ENCODE measurements at regions not wholly inside any gene's neighbourhood (a gene's known extent, or its start where the extent isn't known, plus 50 kb on each side); places are given as distances from the start of the nearest gene placed in this dataset.

GRCh38 chr1:234732671-234733390, 122.9 kb upstream of the IRF2BP2 start:
- H3K4me1 Mint-ChIP-seq (ENCODE audit: low read depth), result peaks cover 62% of the 10 kb centered on the region
- no peak for DNase-seq
- no peaks in the 10 kb centered on the region for H3K9me3 Mint-ChIP-seq
- H3K27me3 Mint-ChIP-seq, result no peaks in the 10 kb centered on the region
- no peak overlapping the region for H3K4me3 Mint-ChIP-seq
- H3K27ac Mint-ChIP-seq, result peak overlapping the region; percentile 27
- H3K36me3 Mint-ChIP-seq (ENCODE audit: low read depth), result no peaks in the 10 kb centered on the region

GRCh38 chr1:234732260-234732659, 122.3 kb upstream of the IRF2BP2 start:
- Mint-ChIP-seq H3K9me3 (no peaks in the 10 kb centered on the region), H3K27me3 (no peaks in the 10 kb centered on the region), H3K36me3 (ENCODE audit: low read depth) (no peaks in the 10 kb centered on the region), H3K4me3 (peak overlapping the region; percentile 58), H3K4me1 (ENCODE audit: low read depth) (peaks cover 66% of the 10 kb centered on the region), H3K27ac (peak overlapping the region; percentile 95)
- DNase-seq, result no peak

GRCh38 chr1:234731569-234732085, 121.6 kb upstream of the IRF2BP2 start:
- DNase-seq, result peak; percentile 55
- H3K4me1 Mint-ChIP-seq (ENCODE audit: low read depth), result peaks cover 71% of the 10 kb centered on the region
- peak overlapping the region; percentile 95 for H3K27ac Mint-ChIP-seq
- no peaks in the 10 kb centered on the region for H3K27me3 Mint-ChIP-seq
- peak overlapping the region; percentile 58 for H3K4me3 Mint-ChIP-seq
- no peaks in the 10 kb centered on the region for H3K36me3 Mint-ChIP-seq (ENCODE audit: low read depth)
- no peaks in the 10 kb centered on the region for H3K9me3 Mint-ChIP-seq

GRCh38 chr1:234730770-234731568, 121.0 kb upstream of the IRF2BP2 start:
- Mint-ChIP-seq H3K36me3 (ENCODE audit: low read depth) (no peaks in the 10 kb centered on the region), H3K27ac (peak overlapping the region; percentile 95), H3K4me1 (ENCODE audit: low read depth) (peaks cover 78% of the 10 kb centered on the region), H3K4me3 (peak overlapping the region; percentile 58), H3K27me3 (no peaks in the 10 kb centered on the region), H3K9me3 (no peaks in the 10 kb centered on the region)
- DNase-seq, result peak; percentile 60

- Mint-ChIP-seq H3K4me1 (ENCODE audit: low read depth) (peaks cover 83% of the 10 kb centered on the region), H3K27me3 (no peaks in the 10 kb centered on the region), H3K27ac (peak overlapping the region; percentile 95), H3K36me3 (ENCODE audit: low read depth) (no peaks in the 10 kb centered on the region), H3K9me3 (no peaks in the 10 kb centered on the region), H3K4me3 (peak overlapping the region; percentile 58)
- DNase-seq, result no peak
Observed at GRCh38 chr1:234730475-234730769, 120.4 kb upstream of the IRF2BP2 start.

- H3K4me3 Mint-ChIP-seq, result peak overlapping the region; percentile 24
- H3K27ac Mint-ChIP-seq, result peak overlapping the region; percentile 95
- no peak for DNase-seq
- H3K27me3 Mint-ChIP-seq, result no peaks in the 10 kb centered on the region
- peaks cover 84% of the 10 kb centered on the region for H3K4me1 Mint-ChIP-seq (ENCODE audit: low read depth)
- no peaks in the 10 kb centered on the region for H3K9me3 Mint-ChIP-seq
- H3K36me3 Mint-ChIP-seq (ENCODE audit: low read depth), result no peaks in the 10 kb centered on the region
Observed at GRCh38 chr1:234729561-234730474, 119.8 kb upstream of the IRF2BP2 start.

- H3K27ac Mint-ChIP-seq, result no peak overlapping the region
- H3K27me3 Mint-ChIP-seq, result no peaks in the 10 kb centered on the region
- no peaks in the 10 kb centered on the region for H3K36me3 Mint-ChIP-seq (ENCODE audit: low read depth)
- no peak overlapping the region for H3K4me3 Mint-ChIP-seq
- H3K9me3 Mint-ChIP-seq, result no peaks in the 10 kb centered on the region
- peaks cover 89% of the 10 kb centered on the region for H3K4me1 Mint-ChIP-seq (ENCODE audit: low read depth)
- DNase-seq, result no peak
Observed at GRCh38 chr1:234728740-234729139, 118.8 kb upstream of the IRF2BP2 start.

- no peaks in the 10 kb centered on the region for H3K36me3 Mint-ChIP-seq (ENCODE audit: low read depth)
- no peak for DNase-seq
Observed at GRCh38 chr1:234727018-234727940, 117.3 kb upstream of the IRF2BP2 start.

GRCh38 chr1:234726359-234726943, 116.5 kb upstream of the IRF2BP2 start:
- H3K27ac Mint-ChIP-seq, result peak overlapping the region; percentile 100
- H3K27me3 Mint-ChIP-seq, result no peaks in the 10 kb centered on the region
- H3K36me3 Mint-ChIP-seq (ENCODE audit: low read depth), result no peaks in the 10 kb centered on the region
- peaks cover 2% of the 10 kb centered on the region for H3K9me3 Mint-ChIP-seq
- H3K4me1 Mint-ChIP-seq (ENCODE audit: low read depth), result peaks cover 97% of the 10 kb centered on the region
- DNase-seq, result no peak
- peak overlapping the region; percentile 74 for H3K4me3 Mint-ChIP-seq

More at GRCh38 chr1:234727018-234727940, 117.3 kb upstream of the IRF2BP2 start:
- peaks cover under 1% of the 10 kb centered on the region for H3K9me3 Mint-ChIP-seq
- peaks cover 97% of the 10 kb centered on the region for H3K4me1 Mint-ChIP-seq (ENCODE audit: low read depth)
- no peak overlapping the region for H3K27ac Mint-ChIP-seq
- H3K4me3 Mint-ChIP-seq, result no peak overlapping the region
- H3K27me3 Mint-ChIP-seq, result no peaks in the 10 kb centered on the region

GRCh38 chr1:234725177-234726132, 115.5 kb upstream of the IRF2BP2 start:
- Mint-ChIP-seq H3K9me3 (peaks cover 2% of the 10 kb centered on the region), H3K4me1 (ENCODE audit: low read depth) (peaks cover 94% of the 10 kb centered on the region), H3K36me3 (ENCODE audit: low read depth) (no peaks in the 10 kb centered on the region), H3K27me3 (no peaks in the 10 kb centered on the region), H3K27ac (peak overlapping the region; percentile 100), H3K4me3 (peak overlapping the region; percentile 74)
- DNase-seq, result peak; percentile 69

GRCh38 chr1:234724516-234725176, 114.7 kb upstream of the IRF2BP2 start:
- H3K27me3 Mint-ChIP-seq, result no peaks in the 10 kb centered on the region
- DNase-seq, result peak; percentile 57
- H3K9me3 Mint-ChIP-seq, result peaks cover 2% of the 10 kb centered on the region
- peak overlapping the region; percentile 74 for H3K4me3 Mint-ChIP-seq
- peaks cover 86% of the 10 kb centered on the region for H3K4me1 Mint-ChIP-seq (ENCODE audit: low read depth)
- no peaks in the 10 kb centered on the region for H3K36me3 Mint-ChIP-seq (ENCODE audit: low read depth)
- peak overlapping the region; percentile 100 for H3K27ac Mint-ChIP-seq

Measured in activated T-cell treated with anti-CD3 and anti-CD28 coated beads, Interleukin-2, amount 50 U/mL, for 24 hours (primary cell).